GM21367 (cell line): ENCODE measurements at regions not wholly inside any gene's neighbourhood (a gene's known extent, or its start where the extent isn't known, plus 50 kb on each side); places are given as distances from the start of the nearest gene placed in this dataset.
"Not testable (repeated sequence)": the region's sequence is repeated elsewhere in the genome, so short reads cannot be mapped to it uniquely, and the experiment has no call there.

Experiments
- ATAC-seq: cut with Tn5 transposase; IDR thresholded peaks from one replicate; pipeline ENCODE4 v1.9.1; 2021; ENCODE audit not compliant: unreplicated experiment

DNA sequence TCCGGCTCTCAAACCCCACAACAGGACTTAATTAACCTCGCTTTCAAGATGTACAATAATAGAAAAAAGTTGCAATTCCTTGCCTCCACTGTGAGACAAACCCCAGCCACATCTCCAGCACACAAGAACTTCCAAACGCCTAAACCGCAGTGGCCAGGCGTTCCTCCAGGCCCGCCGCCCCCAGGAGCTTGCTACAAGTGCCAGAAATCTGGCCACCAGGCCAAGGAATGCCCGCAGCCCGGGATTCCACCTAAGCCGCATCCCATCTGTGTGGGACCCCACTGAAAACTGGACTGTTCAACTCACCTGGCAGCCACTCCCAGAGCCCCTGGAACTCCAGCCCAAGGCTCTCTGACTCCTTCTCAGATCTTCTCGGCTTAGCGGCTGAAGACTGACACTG lies 262.5 kb downstream of the SMARCA2 start:
- not testable (repeated sequence) for ATAC-seq

DNA sequence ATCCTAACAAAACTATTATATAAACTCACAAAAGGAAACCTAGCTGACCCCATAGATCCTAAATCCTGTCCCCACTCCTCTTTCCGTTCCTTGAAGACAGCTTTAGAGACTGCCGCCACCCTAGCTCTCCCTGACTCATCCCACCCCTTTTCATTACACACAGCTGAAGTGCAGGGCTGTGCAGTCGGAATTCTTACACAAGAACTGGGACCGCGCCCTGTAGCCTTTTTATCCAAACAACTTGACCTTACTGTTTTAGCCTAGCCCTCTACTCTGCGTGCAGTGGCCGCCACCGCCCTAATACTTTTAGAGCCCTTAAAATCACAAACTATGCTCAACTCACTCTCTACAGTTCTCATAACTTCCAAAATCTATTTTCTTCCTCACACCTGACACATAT lies 264.0 kb downstream of the SMARCA2 start:
- ATAC-seq = not testable (repeated sequence)

- ATAC-seq = no peak
Measured at GRCh38 chr9:2281031-2281802, 266.1 kb downstream of the SMARCA2 start.

GRCh38 chr9:2281803-2282185 lies 266.6 kb downstream of the SMARCA2 start:
- no peak for ATAC-seq

- ATAC-seq = no peak
Measured at GRCh38 chr9:2284770-2285169, 269.6 kb downstream of the SMARCA2 start.

GRCh38 chr9:2285416-2286332 lies 270.5 kb downstream of the SMARCA2 start:
- no peak for ATAC-seq

DNA sequence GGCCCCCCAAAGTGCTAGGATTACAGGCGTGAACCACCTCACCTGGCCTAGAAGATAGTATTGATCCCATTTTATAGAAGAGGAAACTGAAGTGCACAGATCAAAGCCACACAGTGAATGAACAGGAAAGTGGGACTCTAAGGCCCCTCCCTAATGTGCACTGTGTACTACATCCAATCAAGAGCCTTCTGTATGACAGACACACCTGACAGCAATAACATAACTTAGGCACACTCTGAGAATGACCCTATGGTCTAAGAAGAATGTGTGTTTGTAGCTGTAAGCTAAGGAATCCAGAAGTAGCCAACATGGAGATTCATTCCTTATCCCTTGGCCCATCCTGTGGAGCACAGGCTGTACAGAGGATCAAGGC lies 271.2 kb downstream of the SMARCA2 start:
- no peak for ATAC-seq

DNA sequence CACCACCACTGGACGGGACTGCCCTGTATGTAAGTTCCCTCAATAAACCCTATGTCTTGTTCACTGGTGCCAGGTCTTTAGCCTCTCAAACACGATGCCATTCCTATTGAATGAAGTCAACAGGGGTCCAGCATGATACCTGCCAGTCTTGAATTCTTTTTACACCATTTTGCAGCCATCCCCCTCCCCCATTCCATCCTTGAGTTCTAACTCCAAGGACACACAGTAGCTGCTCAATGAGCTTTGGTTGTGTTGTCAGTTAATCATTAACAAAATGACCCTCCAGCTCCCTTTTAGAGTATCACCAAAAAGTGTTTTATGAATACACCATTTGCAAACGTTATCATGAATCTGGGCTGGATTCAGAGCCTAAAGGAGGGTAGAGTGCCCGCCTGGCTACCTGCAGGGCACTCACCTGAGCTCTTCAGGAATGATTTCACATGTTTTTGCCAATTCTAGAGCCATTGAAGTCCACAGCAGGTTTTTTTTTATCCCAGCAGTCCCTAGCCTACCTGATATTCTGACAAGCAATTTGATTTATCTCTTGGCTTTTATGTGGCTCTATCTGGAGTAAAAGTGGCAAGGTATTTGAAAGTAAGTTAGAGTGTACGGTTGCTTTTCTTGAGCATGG lies 271.8 kb downstream of the SMARCA2 start:
- no peak for ATAC-seq

DNA sequence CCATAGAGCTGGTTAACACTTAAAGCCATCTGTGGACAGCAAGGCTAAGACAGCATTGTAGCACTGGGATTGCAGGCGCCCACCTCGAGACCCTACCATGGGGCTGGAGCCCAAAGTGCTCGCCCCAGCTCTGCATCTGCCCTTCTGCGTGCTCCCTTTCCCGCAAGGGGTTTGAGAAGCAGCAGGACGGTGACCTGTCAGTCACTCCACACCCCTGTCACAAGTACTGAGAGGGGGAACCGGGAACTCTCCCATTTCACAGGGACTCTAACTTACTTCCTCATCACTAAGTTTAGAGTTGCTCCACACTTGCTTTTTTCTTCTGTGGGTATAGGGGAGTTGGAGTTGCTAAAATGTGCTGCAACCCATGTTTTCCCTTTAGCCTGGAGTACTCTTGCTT lies 273.2 kb downstream of the SMARCA2 start:
- ATAC-seq = no peak

- no peak for ATAC-seq
Measured at GRCh38 chr9:2289263-2289662, 274.1 kb downstream of the SMARCA2 start.

- ATAC-seq = no peak
Measured at GRCh38 chr9:2290382-2290781, 275.2 kb downstream of the SMARCA2 start.

DNA sequence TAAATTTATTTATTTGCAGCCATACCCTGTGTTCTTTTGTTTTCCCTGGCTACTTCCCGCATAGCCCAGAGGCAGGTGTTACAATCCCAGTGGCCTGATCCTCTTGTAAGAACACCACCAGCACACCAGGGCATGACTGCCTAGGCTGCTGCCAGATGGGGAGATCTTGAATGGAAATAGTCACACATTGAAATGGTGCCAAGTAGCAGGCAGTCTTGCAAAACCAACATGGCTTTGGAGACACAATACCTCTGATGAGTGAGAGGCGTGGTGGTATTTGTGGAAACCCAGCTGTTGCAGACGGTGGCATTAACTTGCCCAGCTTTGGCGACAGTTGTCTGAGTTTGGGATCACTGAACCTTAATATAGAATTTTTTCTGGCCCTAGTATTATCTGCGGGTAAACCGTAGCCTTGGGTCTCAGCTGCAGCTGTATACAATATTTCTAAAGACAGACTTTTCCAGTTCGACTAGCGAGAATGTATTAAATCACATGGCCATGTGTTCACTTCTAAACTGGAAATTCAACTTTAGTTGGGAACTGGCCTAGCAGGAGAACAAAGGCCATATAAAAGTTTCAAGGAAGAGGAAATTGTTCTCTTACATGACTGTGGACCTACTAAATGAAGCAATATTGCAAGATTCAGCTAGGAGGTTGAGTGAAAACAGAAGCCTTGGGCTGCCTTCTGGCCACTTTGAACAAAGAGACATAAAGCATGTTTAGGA lies 277.0 kb downstream of the SMARCA2 start:
- ATAC-seq = no peak

DNA sequence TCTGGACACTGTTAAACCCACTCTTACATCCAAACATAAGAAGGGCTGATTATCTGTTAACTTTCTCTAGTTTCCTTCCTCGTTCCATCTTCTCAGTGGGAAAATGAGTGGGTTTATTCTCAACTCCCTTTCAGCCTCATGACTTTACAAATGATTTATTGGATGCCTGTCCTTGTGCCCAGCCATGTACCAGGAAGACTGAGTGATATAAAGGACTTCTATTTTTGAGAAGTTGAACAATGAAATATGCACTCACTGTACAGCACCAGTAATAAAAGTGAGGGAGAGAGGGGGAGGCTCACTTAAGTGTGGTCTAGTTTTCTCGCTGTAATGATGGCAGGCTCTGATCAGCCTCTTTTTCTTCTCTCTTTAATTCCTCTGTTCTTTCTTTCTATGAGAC lies 277.6 kb downstream of the SMARCA2 start:
- ATAC-seq = no peak

- ATAC-seq = no peak
Measured at GRCh38 chr9:2297771-2298170, 282.6 kb downstream of the SMARCA2 start.

GRCh38 chr9:2298217-2298616 lies 283.1 kb downstream of the SMARCA2 start:
- no peak for ATAC-seq

DNA sequence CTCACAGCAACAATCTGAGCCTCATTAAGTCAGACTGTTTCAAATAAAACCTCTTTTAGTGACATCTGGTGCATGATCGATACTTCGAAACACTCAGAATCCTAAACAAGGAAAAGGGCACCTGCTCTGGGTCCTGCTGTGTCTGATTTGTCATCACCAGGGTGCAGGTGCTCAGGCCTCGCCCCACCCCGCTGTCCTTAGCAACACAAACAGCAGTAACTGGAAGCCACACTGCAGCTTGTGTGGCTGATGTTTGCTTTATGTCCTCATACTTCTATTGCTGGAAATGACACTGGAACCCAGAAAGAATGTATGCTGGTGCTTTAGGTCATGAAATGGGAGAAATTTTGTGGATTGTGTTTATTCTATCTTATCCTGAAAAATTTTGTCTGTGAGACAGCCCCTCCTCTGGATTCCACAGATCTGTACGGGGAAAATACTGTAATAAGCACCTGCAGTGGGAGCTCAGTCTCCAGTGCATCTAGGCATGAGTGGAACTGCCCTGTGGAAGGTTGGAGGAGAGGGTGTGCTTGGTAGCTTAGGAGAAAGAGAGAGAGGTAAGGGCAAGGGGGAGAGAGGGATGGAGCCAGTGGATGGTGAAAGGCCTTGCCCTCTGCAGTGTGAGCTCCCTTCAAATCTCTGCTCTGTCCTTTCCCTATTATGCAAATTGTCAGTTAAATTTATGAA lies 284.2 kb downstream of the SMARCA2 start:
- ATAC-seq = no peak

DNA sequence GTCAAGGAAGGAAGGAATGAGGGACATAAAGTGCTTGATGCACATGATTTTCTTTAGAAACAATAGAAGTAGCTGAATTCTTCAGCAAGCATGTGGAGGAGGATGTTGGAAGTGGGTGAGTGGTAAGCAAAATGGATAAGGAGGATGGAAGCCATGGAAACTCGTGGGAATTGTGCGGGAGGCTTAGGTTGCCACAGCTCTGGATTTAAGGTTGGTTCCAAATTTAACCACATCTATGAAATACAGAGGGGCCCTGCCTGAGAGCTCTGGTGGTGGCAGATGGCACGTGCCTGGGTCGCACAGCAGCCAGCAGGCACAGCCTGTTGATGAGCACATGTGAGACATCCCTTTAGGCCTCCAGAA lies 284.7 kb downstream of the SMARCA2 start:
- no peak for ATAC-seq

DNA sequence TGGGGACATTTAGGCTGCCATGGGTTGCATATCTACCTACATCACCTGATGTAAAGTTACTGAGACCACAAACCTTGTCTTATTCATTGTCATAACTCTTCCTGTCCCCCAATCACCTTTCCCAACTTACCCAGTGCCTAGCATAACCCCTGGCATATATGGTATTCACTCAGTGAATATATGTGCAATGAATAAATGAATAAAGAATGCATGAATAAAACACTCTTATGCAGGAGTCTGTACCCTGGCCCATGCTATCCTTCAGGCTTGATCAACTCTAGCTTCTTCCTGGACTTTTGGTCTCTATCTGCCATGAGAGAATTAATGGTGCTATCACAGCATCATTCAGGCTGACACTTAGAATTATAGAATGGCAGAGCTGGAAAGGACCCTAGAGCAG lies 285.2 kb downstream of the SMARCA2 start:
- no peak for ATAC-seq

GRCh38 chr9:2302606-2303005 lies 287.5 kb downstream of the SMARCA2 start:
- ATAC-seq = no peak

- no peak for ATAC-seq
Measured at GRCh38 chr9:2303056-2303455, 287.9 kb downstream of the SMARCA2 start.

- ATAC-seq = no peak
Measured at GRCh38 chr9:2307480-2307879, 292.3 kb downstream of the SMARCA2 start.
